ENCODE measurements at regions not wholly inside any gene's neighbourhood (a gene's known extent, or its start where the extent isn't known, plus 50 kb on each side); places are given as distances from the start of the nearest gene placed in this dataset.

- H3K27me3 Mint-ChIP-seq (ENCODE audit: insufficient read depth), result no peaks in the 10 kb centered on the region
- Histone ChIP-seq H3K4me1 (ENCODE audit: control insufficient read depth, insufficient read depth, low read length) (peaks cover 7% of the 10 kb centered on the region), H3K4me3 (ENCODE audit: low read length) (no peak overlapping the region), H3K9ac (ENCODE audit: extremely low read depth, low read length, poor library complexity, severe bottlenecking) (no peak overlapping the region), H3K36me3 (ENCODE audit: control insufficient read depth, insufficient read depth, low read length) (no peaks in the 10 kb centered on the region), H3K27me3 (ENCODE audit: control insufficient read depth, insufficient read depth, low read length, poor library complexity, severe bottlenecking) (no peaks in the 10 kb centered on the region), H3K9me3 (ENCODE audit: control insufficient read depth, low read length) (no peaks in the 10 kb centered on the region), H3K27ac (ENCODE audit: low read depth, low read length) (no peak overlapping the region)
- no peak overlapping the region for H3K4me3 Mint-ChIP-seq
- no peaks in the 10 kb centered on the region for H3K9me3 Mint-ChIP-seq
- no peaks in the 10 kb centered on the region for H3K36me3 Mint-ChIP-seq (ENCODE audit: low read depth)
- WGBS, 2 experiments (ENCODE audit: insufficient coverage in 1 of 2, insufficient read length in 1 of 2), result 94 to 100% methylated on average over 2 to 3 of the region's 3 CpGs
- no peak overlapping the region for H3K27ac Mint-ChIP-seq
- H3K4me1 Mint-ChIP-seq, result peaks cover 26% of the 10 kb centered on the region
- no peak for TF ChIP-seq CTCF (conservative IDR thresholded peaks at IDR 0.05)
- no peak for DNase-seq
Measured at GRCh38 chr5:33367416-33367815, 73.3 kb upstream of the TARS1 start.

GRCh38 chr5:33369485-33370465, 71.0 kb upstream of the TARS1 start:
- Histone ChIP-seq H3K9me3 (ENCODE audit: control insufficient read depth, low read length) (no peaks in the 10 kb centered on the region), H3K27me3 (ENCODE audit: control insufficient read depth, insufficient read depth, low read length, poor library complexity, severe bottlenecking) (no peaks in the 10 kb centered on the region), H3K9ac (ENCODE audit: extremely low read depth, low read length, poor library complexity, severe bottlenecking) (no peak overlapping the region), H3K36me3 (ENCODE audit: control insufficient read depth, insufficient read depth, low read length) (no peaks in the 10 kb centered on the region), H3K4me3 (ENCODE audit: low read length) (peak overlapping the region; percentile 11), H3K4me1 (ENCODE audit: control insufficient read depth, insufficient read depth, low read length) (no peaks in the 10 kb centered on the region), H3K27ac (ENCODE audit: low read depth, low read length) (no peak overlapping the region)
- no peaks in the 10 kb centered on the region for H3K27me3 Mint-ChIP-seq (ENCODE audit: insufficient read depth)
- H3K4me3 Mint-ChIP-seq, result no peak overlapping the region
- DNase-seq, result no peak
- no peaks in the 10 kb centered on the region for H3K9me3 Mint-ChIP-seq
- no peak overlapping the region for H3K27ac Mint-ChIP-seq
- WGBS, 2 experiments (ENCODE audit: insufficient coverage in 1 of 2, insufficient read length in 1 of 2), result 97% methylated on average over 5 of the region's 5 CpGs; no CpG with 5 or more reads in 1 of the 2 experiments
- no peak for TF ChIP-seq CTCF (conservative IDR thresholded peaks at IDR 0.05)
- no peaks in the 10 kb centered on the region for H3K36me3 Mint-ChIP-seq (ENCODE audit: low read depth)
- H3K4me1 Mint-ChIP-seq, result peaks cover 12% of the 10 kb centered on the region

- TF ChIP-seq CTCF (conservative IDR thresholded peaks at IDR 0.05), result no peak
- DNase-seq, result no peak
- no peak overlapping the region for H3K4me3 Mint-ChIP-seq
- H3K9me3 Mint-ChIP-seq, result no peaks in the 10 kb centered on the region
- WGBS, 2 experiments (ENCODE audit: insufficient coverage in 1 of 2, insufficient read length in 1 of 2), result 82% methylated on average over 2 of the region's 2 CpGs
- no peak overlapping the region for H3K27ac ChIP-seq (ENCODE audit: low read depth, low read length)
- H3K27me3 Mint-ChIP-seq (ENCODE audit: insufficient read depth), result no peaks in the 10 kb centered on the region
- H3K27ac Mint-ChIP-seq, result no peak overlapping the region
- no peaks in the 10 kb centered on the region for H3K27me3 ChIP-seq (ENCODE audit: control insufficient read depth, insufficient read depth, low read length, poor library complexity, severe bottlenecking)
- no peaks in the 10 kb centered on the region for H3K4me1 ChIP-seq (ENCODE audit: control insufficient read depth, insufficient read depth, low read length)
- peaks cover 12% of the 10 kb centered on the region for H3K4me1 Mint-ChIP-seq
- H3K4me3 ChIP-seq (ENCODE audit: low read length), result peak overlapping the region; percentile 11
- H3K36me3 Mint-ChIP-seq (ENCODE audit: low read depth), result no peaks in the 10 kb centered on the region
- no peaks in the 10 kb centered on the region for H3K9me3 ChIP-seq (ENCODE audit: control insufficient read depth, low read length)
- H3K36me3 ChIP-seq (ENCODE audit: control insufficient read depth, insufficient read depth, low read length), result no peaks in the 10 kb centered on the region
- no peak overlapping the region for H3K9ac ChIP-seq (ENCODE audit: extremely low read depth, low read length, poor library complexity, severe bottlenecking)
Measured at GRCh38 chr5:33370466-33370859, 70.3 kb upstream of the TARS1 start.
